ENCODE measurements at regions not wholly inside any gene's neighbourhood (a gene's known extent, or its start where the extent isn't known, plus 50 kb on each side); places are given as distances from the start of the nearest gene placed in this dataset.

GRCh38 chr18:5091741-5092140 is 105.3 kb downstream of the AKAIN1 start:
- no peak for TF ChIP-seq CTCF (IDR thresholded peaks at IDR 0.05; ENCODE audit: low read length)
- TF ChIP-seq EZH2phosphoT487 (IDR thresholded peaks at IDR 0.05; ENCODE audit: low read length) = no peak
- TF ChIP-seq EZH2 (optimal IDR thresholded peaks at IDR 0.05; ENCODE audit: low read depth, low read length) = no peak
